GM12864 (cell line): ENCODE measurements at regions not wholly inside any gene's neighbourhood (a gene's known extent, or its start where the extent isn't known, plus 50 kb on each side); places are given as distances from the start of the nearest gene placed in this dataset.

Experiments
- DNase-seq: peaks from one replicate; pipeline ENCODE4 v3.0.0-alpha.2; 2011; ENCODE audit warnings: low read depth
- H3K4me3 ChIP-seq: 2 replicates; pipeline ENCODE4 v1.5.1; 2011; ENCODE audit warnings: mild to moderate bottlenecking, low read depth, low read length, control low read depth
- TF ChIP-seq, protein P1 (sequence below): IDR thresholded peaks from 2 replicates; pipeline ENCODE4 v1.5.1; 2011; ENCODE audit warnings: low read depth, mild to moderate bottlenecking, moderate library complexity, low read length, control low read depth, inconsistent platforms; ENCODE audit errors: missing control alignments

DNA sequence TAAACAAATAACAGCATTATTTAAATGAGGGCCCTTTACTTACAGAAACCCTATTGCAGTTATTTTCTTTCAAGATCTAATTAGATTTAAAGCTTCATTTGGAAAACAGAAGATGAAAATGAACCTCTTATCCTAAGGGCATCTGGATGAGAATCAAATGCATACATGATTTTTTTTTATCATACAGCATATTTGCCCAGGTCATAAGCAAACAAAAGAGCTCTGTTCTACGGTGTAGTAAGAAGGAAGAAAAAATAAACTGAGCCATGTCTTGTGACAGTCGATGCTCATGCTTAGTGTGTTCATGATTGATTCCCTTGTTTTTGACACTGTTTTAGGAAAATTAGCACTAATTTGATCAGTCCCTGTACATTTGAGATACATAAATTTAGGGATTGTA is 202.6 kb upstream of the RNF32 start:
- TF ChIP-seq, protein P1, sequence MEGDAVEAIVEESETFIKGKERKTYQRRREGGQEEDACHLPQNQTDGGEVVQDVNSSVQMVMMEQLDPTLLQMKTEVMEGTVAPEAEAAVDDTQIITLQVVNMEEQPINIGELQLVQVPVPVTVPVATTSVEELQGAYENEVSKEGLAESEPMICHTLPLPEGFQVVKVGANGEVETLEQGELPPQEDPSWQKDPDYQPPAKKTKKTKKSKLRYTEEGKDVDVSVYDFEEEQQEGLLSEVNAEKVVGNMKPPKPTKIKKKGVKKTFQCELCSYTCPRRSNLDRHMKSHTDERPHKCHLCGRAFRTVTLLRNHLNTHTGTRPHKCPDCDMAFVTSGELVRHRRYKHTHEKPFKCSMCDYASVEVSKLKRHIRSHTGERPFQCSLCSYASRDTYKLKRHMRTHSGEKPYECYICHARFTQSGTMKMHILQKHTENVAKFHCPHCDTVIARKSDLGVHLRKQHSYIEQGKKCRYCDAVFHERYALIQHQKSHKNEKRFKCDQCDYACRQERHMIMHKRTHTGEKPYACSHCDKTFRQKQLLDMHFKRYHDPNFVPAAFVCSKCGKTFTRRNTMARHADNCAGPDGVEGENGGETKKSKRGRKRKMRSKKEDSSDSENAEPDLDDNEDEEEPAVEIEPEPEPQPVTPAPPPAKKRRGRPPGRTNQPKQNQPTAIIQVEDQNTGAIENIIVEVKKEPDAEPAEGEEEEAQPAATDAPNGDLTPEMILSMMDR = no peak
- no peak overlapping the region for H3K4me3 ChIP-seq
- no peak for DNase-seq

DNA sequence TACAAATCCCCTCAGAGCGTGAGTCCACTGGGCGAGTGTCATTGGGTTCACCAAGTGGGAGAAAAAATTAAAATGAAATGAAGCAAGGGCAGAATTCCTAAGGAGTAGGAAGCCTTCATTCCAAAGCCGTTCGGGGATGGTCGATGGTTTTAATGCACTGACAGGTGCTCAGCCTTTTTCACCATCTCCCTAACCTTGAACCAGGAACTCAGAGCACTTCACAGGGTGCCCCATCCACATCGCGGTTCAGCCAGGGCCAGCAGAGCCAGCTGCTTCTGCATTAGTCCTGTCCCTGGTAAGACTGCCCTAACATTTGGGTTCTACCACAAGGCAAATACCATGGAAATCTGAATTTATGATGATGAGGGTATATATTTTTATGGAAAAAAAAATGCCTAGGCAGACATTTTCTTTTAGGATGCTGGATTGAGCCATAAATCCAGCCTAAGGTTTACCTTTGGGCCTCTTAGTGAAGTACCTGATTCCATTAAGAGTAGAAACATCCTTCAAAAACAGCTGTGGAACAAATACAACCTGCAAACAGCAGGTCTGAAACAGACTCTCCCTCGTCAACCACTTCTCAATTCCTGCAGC is 203.5 kb upstream of the RNF32 start:
- DNase-seq = no peak
- no peak overlapping the region for H3K4me3 ChIP-seq
- TF ChIP-seq, protein P1 = no peak

- no peak overlapping the region for H3K4me3 ChIP-seq
- TF ChIP-seq, protein P1 = no peak
- no peak for DNase-seq
Measured at GRCh38 chr7:156435486-156436231, 204.9 kb upstream of the RNF32 start.

DNA sequence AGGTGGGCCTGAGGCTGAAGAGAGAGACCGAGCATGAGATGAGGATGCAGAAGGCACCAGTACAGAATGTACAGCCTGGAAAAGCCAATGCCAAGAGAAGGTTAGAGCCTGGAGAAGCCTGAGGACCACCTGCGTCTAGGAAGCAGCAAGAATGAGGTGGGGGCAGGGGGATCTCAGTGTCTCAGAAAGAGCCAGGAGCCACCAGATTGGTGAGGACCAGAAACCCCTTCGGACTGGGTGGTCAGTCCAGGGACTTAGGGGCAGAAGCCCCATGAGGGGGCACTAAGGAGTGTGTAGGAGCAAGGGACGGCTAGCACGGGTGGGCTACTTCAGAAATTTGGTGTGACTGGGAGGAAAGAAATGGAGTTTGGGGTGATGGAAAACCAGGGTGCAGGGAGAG is 205.9 kb upstream of the RNF32 start:
- no peak overlapping the region for H3K4me3 ChIP-seq
- TF ChIP-seq, protein P1 = no peak
- DNase-seq = no peak

GRCh38 chr7:156432018-156432417 is 208.6 kb upstream of the RNF32 start:
- TF ChIP-seq, protein P1 = no peak
- no peak for DNase-seq
- H3K4me3 ChIP-seq = no peak overlapping the region

DNA sequence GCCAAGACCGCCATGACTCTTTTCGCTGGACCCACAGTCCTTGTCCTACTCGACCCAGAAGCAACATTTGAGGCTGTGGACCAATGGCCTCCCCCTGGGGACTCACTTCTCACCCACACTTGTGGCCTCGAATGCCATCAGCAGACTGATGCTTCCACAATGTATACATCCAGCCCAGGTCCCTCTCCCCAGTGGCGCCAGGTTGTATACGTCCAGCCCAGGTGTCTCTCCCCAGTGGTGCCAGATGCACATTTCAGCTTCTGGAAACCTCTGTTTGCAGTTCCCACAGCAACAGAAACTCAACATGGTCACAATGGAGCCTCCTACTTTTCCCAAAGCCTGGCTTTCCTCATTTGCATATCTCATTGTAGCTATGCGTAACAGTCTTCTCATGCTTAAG is 210.5 kb upstream of the RNF32 start:
- TF ChIP-seq, protein P1 = no peak
- DNase-seq = no peak
- H3K4me3 ChIP-seq = no peak overlapping the region

DNA sequence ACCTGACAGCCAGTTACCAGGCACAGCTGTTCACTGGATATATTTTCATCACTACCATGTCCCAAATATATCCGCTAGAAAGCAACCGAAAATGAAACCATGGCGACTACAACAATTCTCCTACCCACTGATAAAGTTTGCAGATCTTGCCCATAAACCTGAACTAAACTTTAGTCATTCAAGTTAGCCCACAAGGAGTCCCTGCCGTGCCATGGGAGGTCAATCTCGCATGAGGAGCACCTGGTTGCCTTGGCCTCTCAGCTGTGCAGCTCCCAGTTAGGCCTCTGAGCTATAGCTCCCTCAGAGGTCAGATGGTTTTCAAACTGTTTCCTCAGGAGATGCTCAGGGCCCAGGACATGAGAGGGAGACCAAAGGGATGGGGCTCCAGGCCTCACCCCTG is 211.1 kb upstream of the RNF32 start:
- H3K4me3 ChIP-seq = no peak overlapping the region
- TF ChIP-seq, protein P1 = no peak
- DNase-seq = no peak
